T-cell (primary cell): ENCODE measurements at regions not wholly inside any gene's neighbourhood (a gene's known extent, or its start where the extent isn't known, plus 50 kb on each side); places are given as distances from the start of the nearest gene placed in this dataset.

Experiments
- ATAC-seq, 4 experiments: fragments of 200-7000 bp in 3 of 4; fragments of 150-1000 bp in 1 of 4; cut with Tn5 transposase; replicated peaks in 1 of 4; 1 replicate in 3 of 4; 2 replicates in 1 of 4; pipeline ENCODE4 v1.10.0; 2021; ENCODE audit warnings: moderate library complexity in 3 of 4, mild to moderate bottlenecking in 2 of 4, moderate number of reproducible peaks in 1 of 4
- CTCF ChIA-PET, 2 donors: fragments of 300-600 bp; sonication (Branson Sonifier 250); formaldehyde crosslinking; loops; one replicate each; lab custom pipeline; 2022; ENCODE audit warnings: antibody characterized with exemption in 2 of 2; lab: Charles Lee
- POLR2A ChIA-PET, 2 donors: fragments of 300-600 bp; sonication (Branson Sonifier 250); formaldehyde crosslinking; loops; one replicate each; lab custom pipeline; 2022; ENCODE audit warnings: antibody characterized with exemption in 2 of 2; lab: Charles Lee
- DNase-seq, 35 experiments: peaks; one replicate each; pipeline versions ENCODE4 v3.0.0 to v3.0.0-alpha.2; 2013 to 2023
- H3K27ac ChIP-seq: one replicate; pipeline ENCODE4 v1.5.1; 2013; ENCODE audit warnings: low read length
- H3K27me3 ChIP-seq, 2 experiments: replicated peaks in 1 of 2; 1 replicate in 1 of 2; 2 replicates in 1 of 2; pipeline versions ENCODE4 v1.6.1 to v1.7.0; 2013; ENCODE audit warnings: low read length in 1 of 2, mixed read lengths in 1 of 2; ENCODE audit not compliant: control insufficient read depth in 2 of 2, insufficient read depth in 2 of 2; ENCODE audit errors: extremely low read depth in 1 of 2
- H3K36me3 ChIP-seq, 2 donors: 1 replicate in 1 of 2; 2 replicates in 1 of 2; pipeline versions ENCODE4 v1.6.1 to v1.7.0; 2013; ENCODE audit warnings: low read length in 1 of 2; ENCODE audit not compliant: control insufficient read depth in 2 of 2, insufficient read depth in 1 of 2; ENCODE audit errors: extremely low read depth in 1 of 2
- H3K4me1 ChIP-seq, 2 experiments: 1 replicate in 1 of 2; 2 replicates in 1 of 2; pipeline versions ENCODE4 v1.6.1 to v1.7.0; 2013; ENCODE audit warnings: low read length in 2 of 2, mixed read lengths in 1 of 2; ENCODE audit not compliant: insufficient read depth in 2 of 2, control insufficient read depth in 1 of 2; ENCODE audit errors: extremely low read depth in 1 of 2
- H3K4me3 ChIP-seq, 2 donors: 1 replicate in 1 of 2; 2 replicates in 1 of 2; pipeline versions ENCODE4 v1.5.1 to v1.7.0; 2013; ENCODE audit warnings: mild to moderate bottlenecking in 2 of 2, low read length in 1 of 2, moderate library complexity in 1 of 2; ENCODE audit not compliant: control insufficient read depth in 1 of 2; ENCODE audit errors: extremely low read depth in 1 of 2
- H3K9me3 ChIP-seq: 2 replicates; pipeline ENCODE4 v1.7.0; 2013
- H3K27ac Mint-ChIP-seq, 2 donors: one replicate each; pipeline ENCODE4 v1.8.0; 2020 to 2021; ENCODE audit warnings: mild to moderate bottlenecking in 2 of 2, mixed read lengths in 2 of 2
- H3K27me3 Mint-ChIP-seq, 2 donors: one replicate each; pipeline ENCODE4 v1.8.0; 2021 to 2022; ENCODE audit warnings: mixed read lengths in 2 of 2
- H3K36me3 Mint-ChIP-seq: one replicate; pipeline ENCODE4 v1.8.0; 2021; ENCODE audit warnings: mixed read lengths
- H3K4me1 Mint-ChIP-seq, 3 donors: one replicate each; pipeline ENCODE4 v1.8.0; 2020 to 2022; ENCODE audit warnings: mixed read lengths in 3 of 3, mild to moderate bottlenecking in 1 of 3
- H3K4me3 Mint-ChIP-seq, 3 donors: one replicate each; pipeline ENCODE4 v1.8.0; 2020 to 2022; ENCODE audit warnings: mild to moderate bottlenecking in 3 of 3, mixed read lengths in 3 of 3, moderate library complexity in 3 of 3
- H3K9me3 Mint-ChIP-seq, 3 donors: one replicate each; pipeline ENCODE4 v1.8.0; 2020 to 2022; ENCODE audit warnings: mixed read lengths in 3 of 3
- WGBS: methylation state at CpG from one replicate; pipeline ENCODE4 v1.1.5; 2013; ENCODE audit warnings: missing lambda C conversion rate; ENCODE audit not compliant: insufficient coverage; 5-methylcytosine and 5-hydroxymethylcytosine counted together

GRCh38 chr6:90907931-90908655 is 321.2 kb upstream of the MAP3K7 start:
- DNase-seq (no peak), ATAC-seq (no peak)
- no peaks in the 10 kb centered on the region for H3K4me1 Mint-ChIP-seq
- POLR2A ChIA-PET = no interaction called here
- no peak overlapping the region for H3K27ac ChIP-seq
- no peak overlapping the region for H3K4me3 ChIP-seq
- no peaks in the 10 kb centered on the region for H3K9me3 ChIP-seq
- no CpG with 5 or more reads among the region's 4 CpGs for WGBS
- no peaks in the 10 kb centered on the region for H3K36me3 ChIP-seq
- no peak overlapping the region for H3K27ac Mint-ChIP-seq
- H3K27me3 ChIP-seq = no peaks in the 10 kb centered on the region
- CTCF ChIA-PET = no interaction called here
- no peak overlapping the region for H3K4me3 Mint-ChIP-seq
- no peaks in the 10 kb centered on the region for H3K9me3 Mint-ChIP-seq
- peaks cover 0 to 4% of the 10 kb centered on the region in 2 donors for H3K27me3 Mint-ChIP-seq
- H3K36me3 Mint-ChIP-seq = no peaks in the 10 kb centered on the region
- no peaks in the 10 kb centered on the region for H3K4me1 ChIP-seq

- Mint-ChIP-seq H3K4me1 (no peaks in the 10 kb centered on the region), H3K4me3 (no peak overlapping the region), H3K27ac (no peak overlapping the region), H3K9me3 (no peaks in the 10 kb centered on the region), H3K36me3 (no peaks in the 10 kb centered on the region), H3K27me3 (peaks cover 0 to 1% of the 10 kb centered on the region in 2 donors)
- Histone ChIP-seq H3K27me3 (no peaks in the 10 kb centered on the region), H3K4me1 (no peaks in the 10 kb centered on the region), H3K27ac (no peak overlapping the region), H3K4me3 (no peak overlapping the region), H3K36me3 (no peaks in the 10 kb centered on the region), H3K9me3 (no peaks in the 10 kb centered on the region)
- DNase-seq (no peak), ATAC-seq (no peak)
- ChIA-PET POLR2A (no interaction called here), CTCF (no interaction called here)
- no CpG with 5 or more reads among the region's 3 CpGs for WGBS
Measured at GRCh38 chr6:90905351-90905750, 318.5 kb upstream of the MAP3K7 start.

- Mint-ChIP-seq H3K27me3 (peaks cover 0 to 3% of the 10 kb centered on the region in 2 donors), H3K27ac (no peak overlapping the region), H3K4me1 (no peaks in the 10 kb centered on the region), H3K36me3 (no peaks in the 10 kb centered on the region), H3K4me3 (no peak overlapping the region), H3K9me3 (no peaks in the 10 kb centered on the region)
- WGBS = no CpG with 5 or more reads among the region's 2 CpGs
- Histone ChIP-seq H3K4me1 (no peaks in the 10 kb centered on the region), H3K4me3 (no peak overlapping the region), H3K36me3 (no peaks in the 10 kb centered on the region), H3K9me3 (no peaks in the 10 kb centered on the region), H3K27ac (no peak overlapping the region), H3K27me3 (no peaks in the 10 kb centered on the region)
- ChIA-PET POLR2A (interaction anchor here in 1 of 2 donors (0.7 kb wide), 1 partner anchor 8 kb away, joined by 3 read pairs; no protein-coding TSS in a partner anchor), CTCF (no interaction called here)
- no peak for DNase-seq
- no peak for ATAC-seq
Measured at GRCh38 chr6:90900034-90900433, 313.2 kb upstream of the MAP3K7 start.

DNA sequence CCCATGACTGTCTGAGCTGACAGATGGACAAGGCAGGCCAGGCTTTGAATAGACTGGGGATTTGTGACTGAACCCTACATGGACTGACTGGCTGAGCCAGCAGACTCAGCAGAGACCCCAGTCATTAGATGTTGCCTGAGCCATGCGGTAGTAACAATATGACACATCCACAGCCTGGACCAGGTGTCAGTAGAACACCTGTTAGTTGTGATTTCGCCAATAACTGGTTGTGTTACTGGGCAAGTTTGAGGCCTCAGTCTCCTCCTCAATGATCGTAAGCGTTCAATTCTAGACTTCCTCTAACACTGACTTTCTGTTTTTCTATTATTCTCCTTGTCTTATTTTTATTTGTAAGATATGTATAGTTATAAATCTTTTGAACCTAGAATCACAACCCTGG is 311.9 kb upstream of the MAP3K7 start:
- no peaks in the 10 kb centered on the region for H3K9me3 ChIP-seq
- H3K27ac Mint-ChIP-seq = no peak overlapping the region
- H3K4me1 Mint-ChIP-seq = no peaks in the 10 kb centered on the region
- no peak overlapping the region for H3K27ac ChIP-seq
- no peak for DNase-seq
- no peak overlapping the region for H3K4me3 ChIP-seq
- H3K36me3 ChIP-seq = no peaks in the 10 kb centered on the region
- no peaks in the 10 kb centered on the region for H3K4me1 ChIP-seq
- no peaks in the 10 kb centered on the region for H3K9me3 Mint-ChIP-seq
- WGBS = no CpG with 5 or more reads among the region's 4 CpGs
- no peak overlapping the region for H3K4me3 Mint-ChIP-seq
- ChIA-PET POLR2A (no interaction called here), CTCF (no interaction called here)
- ATAC-seq = no peak
- H3K27me3 Mint-ChIP-seq = peaks cover 2 to 7% of the 10 kb centered on the region in 2 donors
- H3K27me3 ChIP-seq = no peaks in the 10 kb centered on the region
- H3K36me3 Mint-ChIP-seq = no peaks in the 10 kb centered on the region

DNA sequence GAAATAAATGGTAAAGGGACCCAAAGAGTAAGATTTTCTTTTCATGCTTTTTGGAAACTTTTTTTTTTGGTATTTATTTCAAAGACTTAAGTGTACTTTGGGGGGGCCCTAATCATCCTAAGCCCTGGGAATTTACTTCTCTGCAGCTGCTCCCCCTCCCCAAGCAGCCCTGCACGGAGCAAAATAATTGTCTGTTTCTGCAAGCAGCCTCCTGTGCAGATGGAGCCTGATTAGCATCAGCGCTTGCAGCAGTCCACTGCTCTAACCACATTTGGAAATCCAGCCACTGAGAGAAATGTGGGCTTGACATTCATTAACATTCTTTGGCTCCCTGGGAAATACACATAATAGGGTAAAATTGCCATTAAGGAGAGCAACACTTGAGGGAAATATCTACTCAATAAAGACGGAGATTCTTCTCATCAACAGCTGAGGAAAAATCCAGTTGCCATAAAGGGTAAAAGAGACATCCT is 309.2 kb upstream of the MAP3K7 start:
- DNase-seq = no peak
- Histone ChIP-seq H3K4me1 (no peaks in the 10 kb centered on the region), H3K9me3 (no peaks in the 10 kb centered on the region), H3K27me3 (no peaks in the 10 kb centered on the region), H3K27ac (no peak overlapping the region), H3K4me3 (no peak overlapping the region), H3K36me3 (no peaks in the 10 kb centered on the region)
- H3K9me3 Mint-ChIP-seq = no peaks in the 10 kb centered on the region
- ChIA-PET CTCF (no interaction called here), POLR2A (no interaction called here)
- no peak overlapping the region for H3K27ac Mint-ChIP-seq
- WGBS = 33% methylated on average over 1 of the region's 3 CpGs
- H3K4me1 Mint-ChIP-seq = no peaks in the 10 kb centered on the region
- no peaks in the 10 kb centered on the region for H3K36me3 Mint-ChIP-seq
- H3K27me3 Mint-ChIP-seq = peaks cover 2 to 7% of the 10 kb centered on the region in 2 donors
- no peak for ATAC-seq
- H3K4me3 Mint-ChIP-seq = no peak overlapping the region

DNA sequence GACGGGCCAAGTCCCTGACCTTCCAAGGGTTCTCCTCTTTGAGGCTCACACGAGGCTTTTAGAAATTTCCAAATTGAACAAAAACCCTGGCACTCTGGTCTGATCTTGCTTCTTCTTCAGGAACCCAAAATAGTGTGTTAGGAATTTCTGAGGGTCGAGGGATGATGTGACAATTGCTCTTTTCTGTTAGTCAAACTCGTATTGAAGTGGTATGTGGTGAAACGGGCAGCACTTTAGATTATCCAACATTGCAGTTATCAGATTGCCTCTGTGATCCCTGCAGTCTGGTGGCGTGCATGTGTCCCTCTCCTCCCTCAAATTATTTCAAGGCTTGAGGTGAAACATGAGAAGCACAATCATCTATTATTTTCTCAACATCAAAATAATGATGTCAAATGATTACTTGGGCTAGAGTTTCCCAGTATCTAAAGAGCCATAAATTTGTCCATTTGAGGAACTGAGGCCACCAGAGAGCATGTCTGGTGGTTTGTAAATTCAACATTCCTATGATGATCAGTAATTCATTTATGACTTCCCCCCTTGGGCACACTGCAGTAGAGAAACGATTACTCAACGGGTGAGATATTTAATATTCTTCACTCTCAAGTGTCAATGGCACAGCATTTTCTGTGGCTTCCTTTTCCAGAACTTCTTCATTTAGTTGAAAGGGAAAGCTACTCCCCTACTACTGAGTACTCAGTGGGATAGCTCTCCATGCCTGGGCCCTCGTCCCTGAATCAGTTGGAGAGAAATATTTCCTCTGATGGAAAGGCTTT is 308.6 kb upstream of the MAP3K7 start:
- Mint-ChIP-seq H3K27me3 (peaks cover 2 to 7% of the 10 kb centered on the region in 2 donors), H3K27ac (no peak overlapping the region), H3K9me3 (no peaks in the 10 kb centered on the region), H3K4me3 (no peak overlapping the region), H3K4me1 (no peaks in the 10 kb centered on the region), H3K36me3 (no peaks in the 10 kb centered on the region)
- DNase-seq = no peak
- no peak for ATAC-seq
- Histone ChIP-seq H3K4me1 (no peaks in the 10 kb centered on the region), H3K9me3 (no peaks in the 10 kb centered on the region), H3K4me3 (no peak overlapping the region), H3K27ac (no peak overlapping the region), H3K27me3 (no peaks in the 10 kb centered on the region), H3K36me3 (no peaks in the 10 kb centered on the region)
- 36% methylated on average over 3 of the region's 9 CpGs for WGBS
- CTCF ChIA-PET = no interaction called here
- POLR2A ChIA-PET = no interaction called here
